ENCODE measurements at regions not wholly inside any gene's neighbourhood (a gene's known extent, or its start where the extent isn't known, plus 50 kb on each side); places are given as distances from the start of the nearest gene placed in this dataset.

DNA sequence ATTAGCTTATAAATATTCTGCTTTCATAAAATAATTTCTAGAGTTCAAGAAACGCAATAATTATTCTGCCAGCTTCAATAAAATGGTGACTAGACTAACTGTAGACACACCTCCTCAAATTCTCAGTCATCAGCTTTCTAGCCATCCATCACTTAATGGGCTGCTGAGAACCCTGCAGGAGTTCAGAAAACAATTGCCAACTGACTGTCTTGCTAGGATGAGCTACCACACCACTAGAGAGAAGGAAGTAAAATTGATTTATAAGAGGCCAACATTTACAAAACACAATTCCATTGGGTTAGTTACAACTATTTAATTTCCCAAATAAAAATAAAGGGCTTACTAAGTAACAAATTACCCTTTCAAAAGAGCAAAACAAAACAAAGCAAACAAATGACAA lies 126.5 kb upstream of the PAPPA start:
- no peak overlapping the region for H3K4me3 ChIP-seq (ENCODE audit: low read depth, low read length)
- DNase-seq (ENCODE audit: low read depth), result peak; percentile 61
- TF ChIP-seq CTCF (conservative IDR thresholded peaks at IDR 0.05; ENCODE audit: low read depth, low read length), result no peak

DNA sequence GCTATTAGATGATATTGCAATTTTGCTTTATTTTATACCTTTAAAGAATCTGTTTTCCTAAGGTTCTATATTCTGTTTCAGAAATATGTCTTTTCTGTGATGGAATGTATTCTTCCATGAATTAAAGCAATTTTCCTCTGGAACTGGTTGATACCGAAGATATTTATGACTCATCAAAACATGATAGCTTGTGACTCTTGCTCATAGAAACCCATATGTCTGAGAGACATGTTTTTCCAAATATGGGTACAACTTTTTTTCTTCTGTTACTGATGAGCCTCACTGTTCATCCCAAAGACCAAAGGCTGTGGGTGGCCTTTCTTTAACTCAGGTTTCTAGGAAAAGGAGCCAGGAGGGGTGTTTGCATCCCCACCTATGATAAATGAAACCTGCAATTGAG lies 126.1 kb upstream of the PAPPA start:
- DNase-seq (ENCODE audit: low read depth), result peak; percentile 94
- TF ChIP-seq CTCF (conservative IDR thresholded peaks at IDR 0.05; ENCODE audit: low read depth, low read length), result no peak
- H3K4me3 ChIP-seq (ENCODE audit: low read depth, low read length), result no peak overlapping the region

GRCh38 chr9:116027951-116028350 lies 125.6 kb upstream of the PAPPA start:
- no peak overlapping the region for H3K4me3 ChIP-seq (ENCODE audit: low read depth, low read length)
- peak; percentile 11 for TF ChIP-seq CTCF (conservative IDR thresholded peaks at IDR 0.05; ENCODE audit: low read depth, low read length)
- DNase-seq (ENCODE audit: low read depth), result peak; percentile 71

- no peak overlapping the region for H3K4me3 ChIP-seq (ENCODE audit: low read depth, low read length)
- no peak for TF ChIP-seq CTCF (conservative IDR thresholded peaks at IDR 0.05; ENCODE audit: low read depth, low read length)
- DNase-seq (ENCODE audit: low read depth), result no peak
Observed at GRCh38 chr9:116030517-116030916, 123.1 kb upstream of the PAPPA start.

DNA sequence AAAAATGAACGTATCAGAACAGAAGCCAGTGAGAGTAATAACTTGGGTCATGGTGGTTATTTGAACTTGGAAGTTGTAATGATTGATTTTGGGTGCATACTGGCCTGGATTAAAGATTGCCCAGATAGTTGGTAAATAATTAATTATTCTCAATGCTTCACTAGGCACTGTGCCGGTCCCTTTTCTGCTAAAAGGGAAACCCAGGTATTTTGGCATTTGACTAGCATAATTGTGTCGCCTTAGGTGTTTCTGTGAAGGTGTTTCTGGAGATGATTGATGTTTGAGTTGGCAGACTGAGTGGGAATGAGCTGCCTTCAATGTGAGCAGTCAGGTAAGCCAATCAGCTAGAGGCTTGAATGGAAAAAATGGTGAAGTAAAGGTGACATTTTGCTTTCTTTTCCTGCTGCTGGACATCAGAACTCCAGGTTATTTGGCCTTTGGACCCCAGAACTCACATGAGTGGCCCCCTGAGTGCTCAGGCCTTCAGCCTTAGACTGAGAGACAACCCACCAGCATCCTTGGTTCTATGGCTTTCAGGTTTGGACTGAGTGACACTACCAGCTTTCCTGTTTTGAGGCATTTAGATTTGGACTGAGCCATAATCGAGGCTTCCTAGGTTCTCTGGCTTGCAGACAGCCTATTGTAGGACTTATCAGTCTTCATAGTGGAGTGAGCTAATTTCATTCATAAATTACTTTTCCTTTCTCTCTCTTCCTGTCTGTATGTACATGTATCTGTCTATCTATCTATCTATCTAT lies 120.7 kb upstream of the PAPPA start:
- H3K4me3 ChIP-seq (ENCODE audit: low read depth, low read length), result no peak overlapping the region
- DNase-seq (ENCODE audit: low read depth), result no peak
- TF ChIP-seq CTCF (conservative IDR thresholded peaks at IDR 0.05; ENCODE audit: low read depth, low read length), result no peak

GRCh38 chr9:116039312-116039711 lies 114.3 kb upstream of the PAPPA start:
- TF ChIP-seq CTCF (conservative IDR thresholded peaks at IDR 0.05; ENCODE audit: low read depth, low read length), result no peak
- DNase-seq (ENCODE audit: low read depth), result no peak
- no peak overlapping the region for H3K4me3 ChIP-seq (ENCODE audit: low read depth, low read length)

GRCh38 chr9:116039893-116040292 lies 113.7 kb upstream of the PAPPA start:
- no peak for DNase-seq (ENCODE audit: low read depth)
- TF ChIP-seq CTCF (conservative IDR thresholded peaks at IDR 0.05; ENCODE audit: low read depth, low read length), result no peak
- H3K4me3 ChIP-seq (ENCODE audit: low read depth, low read length), result no peak overlapping the region

All from choroid plexus epithelial cell (primary cell).